ENCODE measurements at regions not wholly inside any gene's neighbourhood (a gene's known extent, or its start where the extent isn't known, plus 50 kb on each side); places are given as distances from the start of the nearest gene placed in this dataset.

GRCh38 chr11:116356451-116356850, 416.3 kb downstream of the BUD13 start:
- TF ChIP-seq TCF7L2 (IDR thresholded peaks at IDR 0.05; ENCODE audit: low read depth, low read length) (no peak), REST (IDR thresholded peaks at IDR 0.05; ENCODE audit: insufficient read depth in 1 of 2, low read depth in 2 of 2, low read length in 1 of 2) (no peak), SIN3A (IDR thresholded peaks at IDR 0.05; ENCODE audit: borderline replicate concordance, insufficient read depth, low read depth, low read length) (no peak), POLR2AphosphoS5 (IDR thresholded peaks at IDR 0.05; ENCODE audit: low read depth, low read length) (no peak)
- TF ChIP-seq, protein P1, sequence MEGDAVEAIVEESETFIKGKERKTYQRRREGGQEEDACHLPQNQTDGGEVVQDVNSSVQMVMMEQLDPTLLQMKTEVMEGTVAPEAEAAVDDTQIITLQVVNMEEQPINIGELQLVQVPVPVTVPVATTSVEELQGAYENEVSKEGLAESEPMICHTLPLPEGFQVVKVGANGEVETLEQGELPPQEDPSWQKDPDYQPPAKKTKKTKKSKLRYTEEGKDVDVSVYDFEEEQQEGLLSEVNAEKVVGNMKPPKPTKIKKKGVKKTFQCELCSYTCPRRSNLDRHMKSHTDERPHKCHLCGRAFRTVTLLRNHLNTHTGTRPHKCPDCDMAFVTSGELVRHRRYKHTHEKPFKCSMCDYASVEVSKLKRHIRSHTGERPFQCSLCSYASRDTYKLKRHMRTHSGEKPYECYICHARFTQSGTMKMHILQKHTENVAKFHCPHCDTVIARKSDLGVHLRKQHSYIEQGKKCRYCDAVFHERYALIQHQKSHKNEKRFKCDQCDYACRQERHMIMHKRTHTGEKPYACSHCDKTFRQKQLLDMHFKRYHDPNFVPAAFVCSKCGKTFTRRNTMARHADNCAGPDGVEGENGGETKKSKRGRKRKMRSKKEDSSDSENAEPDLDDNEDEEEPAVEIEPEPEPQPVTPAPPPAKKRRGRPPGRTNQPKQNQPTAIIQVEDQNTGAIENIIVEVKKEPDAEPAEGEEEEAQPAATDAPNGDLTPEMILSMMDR (IDR thresholded peaks at IDR 0.05): no peak
- no peak for ATAC-seq
- intact Hi-C loops (cut with micrococcal nuclease; ENCODE audit: unreplicated experiment) (no loop called here), in situ Hi-C loops (cut with HindIII; ENCODE audit: low pct_unique_long_range_greater_than_20kb, low sequenced_read_pairs) (no loop called here)
- Histone ChIP-seq H3K27ac (ENCODE audit: low read length) (no peak overlapping the region), H3K4me1 (ENCODE audit: control insufficient read depth, insufficient read depth, low read length) (no peaks in the 10 kb centered on the region), H3K36me3 (ENCODE audit: control insufficient read depth, insufficient read depth, low read length) (no peaks in the 10 kb centered on the region), H3K9me3 (ENCODE audit: control insufficient read depth, insufficient read depth, low read depth, low read length) (no peaks in the 10 kb centered on the region), H3K4me3 (ENCODE audit: low read depth in 2 of 2, low read length in 2 of 2) (no peak overlapping the region), H3K27me3 (ENCODE audit: control insufficient read depth, insufficient read depth, low read length) (peaks cover 7% of the 10 kb centered on the region)
- no peak for DNase-seq (ENCODE audit: low read depth, low spot score)
- BruUV-seq (replicated peaks): no TSS peak
- ChIA-PET CTCF (no interaction called here), POLR2A (no interaction called here)

- intact Hi-C loops (cut with micrococcal nuclease; ENCODE audit: unreplicated experiment): no loop called here
- ChIA-PET POLR2A (no interaction called here), CTCF (no interaction called here)
- BruUV-seq (replicated peaks): no TSS peak
- H3K27ac ChIP-seq (ENCODE audit: low read length): no peak overlapping the region
- in situ Hi-C loops (cut with HindIII; ENCODE audit: low pct_unique_long_range_greater_than_20kb, low sequenced_read_pairs): no loop called here
- no peak overlapping the region for H3K4me3 ChIP-seq (ENCODE audit: low read depth in 2 of 2, low read length in 2 of 2)
- DNase-seq (ENCODE audit: low read depth, low spot score) (no peak), ATAC-seq (no peak)
- H3K4me1 ChIP-seq (ENCODE audit: control insufficient read depth, insufficient read depth, low read length): no peaks in the 10 kb centered on the region
- no peaks in the 10 kb centered on the region for H3K9me3 ChIP-seq (ENCODE audit: control insufficient read depth, insufficient read depth, low read depth, low read length)
- H3K27me3 ChIP-seq (ENCODE audit: control insufficient read depth, insufficient read depth, low read length): peaks cover 8% of the 10 kb centered on the region
- no peaks in the 10 kb centered on the region for H3K36me3 ChIP-seq (ENCODE audit: control insufficient read depth, insufficient read depth, low read length)
- TF ChIP-seq REST (IDR thresholded peaks at IDR 0.05; ENCODE audit: insufficient read depth in 1 of 2, low read depth in 2 of 2, low read length in 1 of 2): no peak
These were observed 417.7 kb downstream of the BUD13 start for GRCh38 chr11:116355104-116355503.
